Mucosa of stomach (tissue), 1 donor: ENCODE measurements at regions not wholly inside any gene's neighbourhood (a gene's known extent, or its start where the extent isn't known, plus 50 kb on each side); places are given as distances from the start of the nearest gene placed in this dataset.

ENCODE experiments used
- H3K27me3 ChIP-seq: one replicate; pipeline ENCODE4 v1.7.0; 2013; ENCODE audit warnings: mild to moderate bottlenecking, low read length; ENCODE audit not compliant: control insufficient read depth, insufficient read depth
- H3K36me3 ChIP-seq: one replicate; pipeline ENCODE4 v1.7.0; 2013; ENCODE audit warnings: low read length; ENCODE audit not compliant: control insufficient read depth, insufficient read depth
- H3K4me1 ChIP-seq: one replicate; pipeline ENCODE4 v1.7.0; 2013; ENCODE audit warnings: mild to moderate bottlenecking, low read length; ENCODE audit not compliant: control insufficient read depth, insufficient read depth
- H3K4me3 ChIP-seq: one replicate; pipeline ENCODE4 v1.7.0; 2013; ENCODE audit warnings: low read length
- H3K9ac ChIP-seq: one replicate; pipeline ENCODE4 v1.7.0; 2013; ENCODE audit warnings: mild to moderate bottlenecking, low read length, moderate library complexity
- H3K9me3 ChIP-seq: one replicate; pipeline ENCODE4 v1.7.0; 2013; ENCODE audit warnings: mild to moderate bottlenecking, low read length, moderate library complexity; ENCODE audit not compliant: control insufficient read depth
- donor health status: Pancreatic carcinoma.

DNA sequence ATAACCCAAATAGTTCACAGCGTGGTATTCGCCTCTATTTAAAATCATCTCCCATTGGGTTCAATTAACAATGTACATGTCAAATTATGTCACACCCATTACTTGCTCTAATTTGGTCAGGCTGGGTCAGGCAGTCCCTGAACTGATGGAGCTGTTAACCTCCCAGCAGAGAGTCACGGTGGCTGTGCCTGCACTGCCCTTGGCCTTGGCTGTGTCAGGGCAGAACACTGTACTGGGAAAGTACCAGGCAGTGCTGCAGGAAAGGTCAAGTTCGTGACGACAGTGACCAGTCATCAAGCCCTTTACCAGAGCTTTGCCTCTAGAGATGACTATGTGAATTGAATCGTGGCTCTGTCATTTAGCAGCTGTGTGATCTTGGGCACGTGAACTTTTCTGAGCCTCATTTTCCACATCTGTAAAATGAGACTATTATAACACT, 100.0 kb downstream of the ARF6 start:
- Histone ChIP-seq H3K4me3 (no peak overlapping the region), H3K9ac (no peak overlapping the region), H3K9me3 (no peaks in the 10 kb centered on the region), H3K27me3 (no peaks in the 10 kb centered on the region), H3K36me3 (no peaks in the 10 kb centered on the region), H3K4me1 (peaks cover 32% of the 10 kb centered on the region)

DNA sequence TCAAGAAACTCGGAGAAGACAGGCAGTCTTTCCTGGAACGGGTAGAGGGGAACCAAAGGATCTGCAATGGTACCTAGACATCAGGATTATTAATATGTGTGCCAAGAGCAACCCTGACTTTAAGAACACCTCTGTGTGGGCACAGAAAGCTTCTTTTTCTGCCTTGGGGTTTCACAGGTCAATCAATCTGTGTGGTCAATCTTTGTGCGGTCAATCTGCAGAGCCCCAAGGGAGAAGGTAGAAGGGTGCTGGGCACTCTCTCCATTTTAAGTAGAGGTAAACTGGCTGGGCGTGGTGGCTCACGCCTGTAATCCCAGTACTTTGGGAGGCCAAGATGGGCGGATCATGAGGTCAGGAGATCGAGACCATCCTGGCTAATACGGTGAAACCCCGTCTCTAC, 100.7 kb downstream of the ARF6 start:
- H3K4me3 ChIP-seq = no peak overlapping the region
- H3K9ac ChIP-seq = no peak overlapping the region
- no peaks in the 10 kb centered on the region for H3K36me3 ChIP-seq
- peaks cover 28% of the 10 kb centered on the region for H3K4me1 ChIP-seq
- no peaks in the 10 kb centered on the region for H3K27me3 ChIP-seq
- H3K9me3 ChIP-seq = no peaks in the 10 kb centered on the region

DNA sequence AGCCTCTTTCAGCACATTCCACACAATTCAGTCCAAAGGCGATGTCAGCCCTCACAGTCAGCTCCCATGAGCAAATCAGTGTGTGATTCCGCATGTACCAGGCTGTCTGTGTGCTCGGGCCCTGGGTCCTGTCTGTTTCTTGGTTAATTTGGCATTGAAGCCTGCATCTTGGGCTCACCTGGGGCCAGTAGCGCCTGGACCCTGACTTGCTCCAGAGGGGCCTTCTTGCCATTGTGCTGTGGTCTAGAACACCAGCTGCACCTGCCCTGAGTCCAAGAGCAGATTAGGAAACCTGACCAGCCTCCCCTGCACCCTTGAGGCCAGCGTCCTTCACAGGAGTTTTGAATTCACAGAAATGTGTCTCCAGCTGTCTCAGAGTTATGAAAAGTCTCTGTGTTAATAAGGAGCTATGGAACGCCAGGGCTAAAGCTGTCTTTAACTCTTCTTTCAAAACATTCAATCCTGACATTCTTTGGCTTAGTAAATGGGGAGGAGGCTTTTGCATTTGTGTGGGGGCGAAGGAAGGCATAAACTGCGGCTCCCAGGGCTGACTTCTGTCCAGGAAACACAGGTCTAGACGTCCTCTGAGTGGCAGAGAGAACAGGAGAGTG, 102.2 kb downstream of the ARF6 start:
- H3K9me3 ChIP-seq = no peaks in the 10 kb centered on the region
- H3K27me3 ChIP-seq = no peaks in the 10 kb centered on the region
- no peak overlapping the region for H3K9ac ChIP-seq
- peaks cover 37% of the 10 kb centered on the region for H3K4me1 ChIP-seq
- H3K36me3 ChIP-seq = no peaks in the 10 kb centered on the region
- no peak overlapping the region for H3K4me3 ChIP-seq

DNA sequence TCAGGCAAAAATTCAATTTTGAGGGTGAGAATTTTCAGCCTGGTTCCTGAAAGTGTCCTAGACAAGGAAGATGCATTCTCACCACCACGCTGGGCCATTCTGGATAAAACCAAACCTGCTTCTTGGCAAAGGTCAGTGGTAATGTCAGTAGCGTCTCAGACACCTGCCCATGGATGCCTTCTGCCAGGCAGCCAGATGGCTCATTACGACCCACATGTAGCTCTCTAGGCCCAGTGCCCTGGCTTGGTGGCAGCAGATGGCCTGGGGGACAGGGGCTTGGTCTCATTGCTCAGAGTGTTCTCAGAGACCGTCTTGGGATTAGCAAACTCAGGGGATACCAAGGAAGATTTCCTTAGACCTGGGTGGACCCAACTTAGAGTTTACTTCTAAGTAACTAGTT, 105.1 kb downstream of the ARF6 start:
- no peaks in the 10 kb centered on the region for H3K36me3 ChIP-seq
- H3K27me3 ChIP-seq = no peaks in the 10 kb centered on the region
- no peak overlapping the region for H3K9ac ChIP-seq
- no peaks in the 10 kb centered on the region for H3K9me3 ChIP-seq
- no peak overlapping the region for H3K4me3 ChIP-seq
- H3K4me1 ChIP-seq = peaks cover 64% of the 10 kb centered on the region

DNA sequence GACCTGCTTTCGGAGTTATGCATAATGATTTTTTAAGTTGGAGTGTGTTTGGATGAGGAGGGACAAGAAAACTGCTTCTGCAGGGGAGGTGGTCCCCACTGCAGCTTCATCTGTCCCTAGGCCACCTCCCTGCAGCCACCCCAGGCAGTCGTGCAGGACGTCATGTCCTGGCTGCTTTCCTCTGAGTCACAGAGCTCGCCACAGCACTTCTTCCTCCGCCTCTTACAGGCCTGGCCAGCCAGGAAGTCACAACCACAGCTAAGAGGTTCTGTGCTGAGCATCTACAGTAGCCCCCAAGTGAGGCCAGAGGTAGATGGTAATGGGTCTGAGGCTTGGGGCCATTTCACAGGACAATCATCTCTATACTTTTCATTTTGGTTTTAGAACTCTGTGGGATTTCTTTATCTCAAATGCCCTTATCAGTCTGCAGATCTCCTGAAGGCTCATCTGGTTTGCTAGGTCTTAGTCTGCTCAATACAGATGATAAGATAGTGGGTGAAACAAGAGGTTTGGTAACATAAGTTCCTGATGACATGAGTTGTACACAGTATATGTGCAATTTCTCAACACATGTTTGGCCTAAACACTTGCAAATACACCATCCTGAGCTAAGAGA, 106.4 kb downstream of the ARF6 start:
- Histone ChIP-seq H3K4me3 (no peak overlapping the region), H3K9me3 (no peaks in the 10 kb centered on the region), H3K27me3 (no peaks in the 10 kb centered on the region), H3K4me1 (peaks cover 76% of the 10 kb centered on the region), H3K36me3 (no peaks in the 10 kb centered on the region), H3K9ac (peak overlapping the region; percentile 66)

DNA sequence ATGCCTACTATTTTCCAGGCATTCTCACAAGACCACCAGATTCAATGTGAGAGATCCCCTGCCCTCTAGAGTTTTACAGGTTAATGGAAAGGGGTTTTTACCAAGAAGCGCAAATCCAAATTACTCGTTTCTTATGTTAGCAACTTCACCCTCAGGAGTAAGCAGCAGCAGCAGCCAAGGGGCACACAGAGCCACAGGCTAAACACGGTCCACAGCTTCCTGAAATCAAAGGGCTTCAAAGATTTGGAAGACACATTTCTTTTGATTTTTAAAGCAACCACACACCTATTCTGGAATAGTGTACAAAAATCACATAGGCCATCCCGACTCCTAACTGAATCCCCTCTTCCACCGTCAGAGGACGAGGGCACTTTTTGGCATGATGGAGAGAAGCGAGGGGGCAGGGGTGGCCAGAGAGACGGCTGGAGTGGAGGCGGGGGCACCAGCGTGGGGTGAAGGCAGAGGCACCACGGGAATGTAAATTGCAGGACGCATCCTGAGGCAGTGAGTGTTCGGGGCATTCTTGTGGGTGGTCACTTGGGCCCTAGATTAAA, 107.0 kb downstream of the ARF6 start:
- Histone ChIP-seq H3K27me3 (no peaks in the 10 kb centered on the region), H3K36me3 (no peaks in the 10 kb centered on the region), H3K4me1 (peaks cover 77% of the 10 kb centered on the region), H3K9ac (peak overlapping the region; percentile 66), H3K4me3 (no peak overlapping the region), H3K9me3 (no peaks in the 10 kb centered on the region)

DNA sequence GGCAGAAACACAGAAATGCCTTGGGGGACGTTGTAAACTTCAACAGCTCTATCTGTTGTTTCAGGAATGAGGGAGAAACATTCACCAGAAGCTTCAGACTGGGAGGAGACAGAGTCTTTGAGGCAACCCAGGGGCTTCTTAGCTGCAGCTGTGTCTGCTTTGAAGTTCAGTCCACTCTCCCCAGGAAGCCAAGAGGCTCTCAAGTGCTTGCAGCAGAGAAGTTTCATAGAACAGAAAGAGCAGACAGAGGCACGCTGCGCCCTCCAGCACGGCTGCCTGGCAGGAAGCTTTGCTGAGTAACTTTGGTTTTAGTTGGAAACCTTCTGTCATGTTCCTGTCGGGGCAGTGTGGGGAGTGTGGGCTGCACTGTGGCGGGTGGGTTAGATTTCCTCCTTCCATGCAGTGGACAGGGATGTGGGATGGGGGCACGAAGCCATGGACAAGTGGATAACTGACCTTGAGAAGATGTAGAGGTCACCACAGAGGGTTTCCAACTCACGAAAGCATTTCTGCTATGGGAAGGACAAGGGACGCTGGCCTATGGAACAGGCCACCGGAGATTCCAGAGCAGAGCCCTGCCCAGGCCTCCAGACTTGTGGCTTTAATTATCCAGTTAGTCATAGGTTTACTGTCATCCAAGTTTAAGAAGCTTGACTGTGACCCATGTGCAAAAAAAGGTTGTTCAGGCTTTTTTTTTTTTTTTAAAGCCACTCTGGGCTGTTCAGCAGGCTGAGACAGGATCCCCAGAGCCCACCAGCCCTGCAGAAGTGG, 107.7 kb downstream of the ARF6 start:
- no peaks in the 10 kb centered on the region for H3K9me3 ChIP-seq
- no peaks in the 10 kb centered on the region for H3K36me3 ChIP-seq
- peak overlapping the region; percentile 18 for H3K4me3 ChIP-seq
- H3K27me3 ChIP-seq = no peaks in the 10 kb centered on the region
- peaks cover 77% of the 10 kb centered on the region for H3K4me1 ChIP-seq
- peak overlapping the region; percentile 66 for H3K9ac ChIP-seq

DNA sequence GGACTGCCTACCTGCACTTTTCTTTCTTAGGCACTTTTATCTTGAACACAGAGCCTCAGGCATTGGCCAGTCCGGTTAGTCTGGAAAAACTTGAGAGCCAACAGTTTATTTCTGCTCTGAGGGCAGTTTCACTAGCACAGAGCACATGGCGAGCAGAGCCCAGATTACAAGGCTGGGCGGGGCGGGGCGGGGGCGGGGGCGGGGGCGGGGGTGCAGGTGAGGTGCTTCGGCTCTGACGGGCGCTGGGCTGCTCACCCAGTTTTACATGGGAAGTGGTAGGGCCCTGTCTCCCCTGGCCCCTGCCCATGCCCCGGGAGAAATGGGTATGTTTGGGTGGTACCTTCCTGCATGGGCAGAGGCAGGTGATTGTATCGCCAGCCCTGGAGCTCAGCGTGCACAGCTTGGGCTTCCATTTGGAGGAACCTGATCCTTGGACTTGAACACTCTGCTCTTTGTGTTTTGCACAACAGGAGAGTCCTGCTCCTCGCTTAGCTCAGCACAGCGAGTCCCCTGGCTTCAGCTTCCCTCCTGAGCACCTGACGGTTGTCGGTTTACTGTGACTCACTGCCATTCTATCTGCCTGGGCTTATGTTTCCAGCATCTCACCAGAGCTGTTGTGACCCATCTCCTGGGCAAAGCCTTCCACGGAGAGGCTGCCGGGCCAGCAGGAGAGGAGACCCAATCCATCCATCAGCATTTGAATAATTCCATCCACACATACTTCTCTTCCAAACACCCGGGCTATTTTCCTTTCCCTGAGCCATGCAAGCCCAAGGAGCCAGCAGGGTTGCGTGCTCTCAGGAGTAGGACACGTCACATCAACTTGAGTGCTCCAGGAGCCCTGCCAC, 108.5 kb downstream of the ARF6 start:
- Histone ChIP-seq H3K4me3 (peak overlapping the region; percentile 42), H3K4me1 (peaks cover 72% of the 10 kb centered on the region), H3K27me3 (no peaks in the 10 kb centered on the region), H3K9me3 (no peaks in the 10 kb centered on the region), H3K36me3 (no peaks in the 10 kb centered on the region), H3K9ac (peak overlapping the region; percentile 84)

DNA sequence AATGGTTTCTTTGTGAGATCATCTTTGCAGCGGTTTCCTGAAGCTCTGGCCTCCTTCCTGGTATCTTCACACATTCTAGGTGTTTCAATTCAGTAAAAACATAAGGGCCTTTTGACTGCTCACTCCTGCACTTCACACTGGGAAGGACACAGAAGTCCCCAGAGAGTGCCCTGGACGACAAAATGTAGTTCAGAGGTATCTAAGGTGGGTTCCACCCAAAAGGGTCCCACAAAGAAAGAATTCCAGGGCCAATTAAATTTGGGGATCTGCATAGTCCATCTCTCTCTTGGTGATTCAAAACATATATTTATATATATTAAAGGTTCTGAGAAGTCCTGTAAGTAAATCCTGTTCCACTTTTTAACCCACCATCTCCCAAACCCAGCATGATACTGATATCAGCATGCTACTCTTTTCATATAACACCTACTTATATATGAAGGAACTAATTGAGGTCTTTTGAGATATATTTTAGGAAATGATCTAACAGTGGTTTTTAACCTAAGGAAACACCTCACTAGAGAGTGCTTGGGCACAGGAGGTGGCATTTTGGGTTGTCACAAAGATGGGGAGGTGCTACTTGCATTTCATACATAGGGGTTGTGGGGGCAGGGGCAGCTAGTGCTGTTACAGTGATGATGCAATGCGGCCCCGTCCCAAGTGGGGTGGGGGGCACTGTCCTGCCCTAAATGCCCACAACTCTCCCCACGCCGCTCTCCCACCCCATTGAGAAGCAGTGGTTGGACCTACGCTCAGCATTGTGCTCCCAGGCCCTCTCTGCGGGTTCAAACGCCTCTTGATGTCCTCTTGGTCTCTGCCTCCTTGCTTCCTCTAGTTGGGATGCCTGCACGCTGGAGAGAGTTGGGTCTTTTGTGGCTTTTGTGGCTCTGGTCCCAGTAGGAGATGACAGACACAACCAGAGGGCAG, 109.4 kb downstream of the ARF6 start:
- H3K4me1 ChIP-seq = peaks cover 69% of the 10 kb centered on the region
- H3K9ac ChIP-seq = peak overlapping the region; percentile 84
- no peaks in the 10 kb centered on the region for H3K36me3 ChIP-seq
- H3K4me3 ChIP-seq = peak overlapping the region; percentile 42
- H3K27me3 ChIP-seq = no peaks in the 10 kb centered on the region
- H3K9me3 ChIP-seq = no peaks in the 10 kb centered on the region

DNA sequence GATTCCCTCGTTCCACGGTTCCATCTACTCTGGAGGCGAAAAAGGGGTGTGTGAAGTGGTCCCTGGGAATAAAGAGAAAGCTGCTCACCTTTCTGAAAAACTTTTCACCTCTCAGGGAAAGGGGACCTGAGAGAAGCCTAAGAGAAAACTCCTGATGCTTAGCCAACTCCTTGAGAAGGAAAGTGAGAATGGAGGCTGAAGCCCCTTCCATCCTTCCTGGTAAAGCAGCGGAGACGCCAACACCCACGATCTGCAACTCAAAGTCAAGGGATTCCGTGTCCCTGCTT, 110.0 kb downstream of the ARF6 start:
- peaks cover 67% of the 10 kb centered on the region for H3K4me1 ChIP-seq

More for the DNA sequence above, 110.0 kb downstream of the ARF6 start:
- Histone ChIP-seq H3K9ac (peak overlapping the region; percentile 84), H3K9me3 (no peaks in the 10 kb centered on the region), H3K27me3 (no peaks in the 10 kb centered on the region), H3K4me3 (peak overlapping the region; percentile 42), H3K36me3 (no peaks in the 10 kb centered on the region)
